Astrocyte (in vitro differentiated cells and primary cell): ENCODE measurements at regions not wholly inside any gene's neighbourhood (a gene's known extent, or its start where the extent isn't known, plus 50 kb on each side); places are given as distances from the start of the nearest gene placed in this dataset.
"Not testable (repeated sequence)": the region's sequence is repeated elsewhere in the genome, so short reads cannot be mapped to it uniquely, and the experiment has no call there.

Experiments used
- CTCF ChIP-seq: IDR thresholded peaks from 2 replicates; pipeline ENCODE4 v1.5.1; 2011; ENCODE audit warnings: low read depth, mild to moderate bottlenecking, inconsistent platforms, low read length, moderate library complexity; ENCODE audit not compliant: insufficient read depth
- EZH2 ChIP-seq: IDR thresholded peaks from 2 replicates; pipeline ENCODE4 v1.6.1; 2012; ENCODE audit warnings: mild to moderate bottlenecking, low read length, inconsistent platforms; ENCODE audit not compliant: insufficient read depth

GRCh38 chr6:11457422-11457821 is 80.1 kb upstream of the TMEM170B start:
- TF ChIP-seq CTCF, EZH2: not testable (repeated sequence)
